GM18519 (cell line): ENCODE measurements at regions not wholly inside any gene's neighbourhood (a gene's known extent, or its start where the extent isn't known, plus 50 kb on each side); places are given as distances from the start of the nearest gene placed in this dataset.

Experiments
- ATAC-seq: cut with Tn5 transposase; IDR thresholded peaks from one replicate; pipeline ENCODE4 v1.9.1; 2021; ENCODE audit warnings: mild to moderate bottlenecking, moderate library complexity; ENCODE audit not compliant: unreplicated experiment, low FRiP score

DNA sequence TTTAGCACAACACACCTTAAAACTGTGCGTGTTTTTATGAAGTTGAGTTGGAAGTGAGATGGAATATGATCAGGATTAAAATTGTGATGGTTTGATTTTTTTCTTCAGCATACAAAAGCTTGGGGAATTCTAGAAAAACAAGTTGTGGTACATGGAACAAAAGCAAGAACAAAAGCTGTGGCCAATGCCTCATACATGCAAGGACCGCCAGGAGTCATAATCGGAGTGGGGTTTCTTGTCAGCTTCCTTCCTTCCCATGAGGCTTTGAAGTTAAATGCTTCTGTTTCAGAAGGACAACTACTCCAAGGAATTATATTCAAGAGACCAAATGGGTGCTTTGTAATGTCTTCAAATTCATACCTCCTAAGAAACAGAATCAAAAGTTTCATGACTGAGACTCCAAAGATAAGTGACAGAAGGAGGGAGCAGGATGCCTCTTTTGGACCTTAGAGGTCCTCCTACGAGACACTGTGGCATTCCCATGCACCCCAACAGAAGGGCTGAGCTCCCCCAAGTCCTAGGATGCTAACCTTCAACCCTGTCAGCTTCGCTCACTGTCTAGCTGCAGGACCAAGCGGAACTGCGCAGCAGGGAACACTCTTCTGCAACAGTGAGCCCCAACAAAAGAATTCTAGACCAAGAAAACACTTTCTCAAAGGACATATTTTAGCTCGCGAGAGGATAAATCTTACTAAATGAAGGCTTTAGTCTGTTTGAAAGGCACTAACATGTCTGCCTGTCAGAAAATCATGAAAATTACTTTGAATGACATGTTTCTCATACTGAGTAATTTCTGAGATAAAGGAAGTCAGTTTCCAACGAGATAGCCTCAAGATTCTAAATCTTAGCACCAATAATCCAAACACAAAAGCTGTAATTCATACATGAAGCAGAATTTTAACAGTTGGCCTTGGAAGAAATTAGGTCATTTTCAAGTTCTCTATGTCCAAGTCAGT lies 108.5 kb upstream of the NHSL1 start:
- no peak for ATAC-seq

DNA sequence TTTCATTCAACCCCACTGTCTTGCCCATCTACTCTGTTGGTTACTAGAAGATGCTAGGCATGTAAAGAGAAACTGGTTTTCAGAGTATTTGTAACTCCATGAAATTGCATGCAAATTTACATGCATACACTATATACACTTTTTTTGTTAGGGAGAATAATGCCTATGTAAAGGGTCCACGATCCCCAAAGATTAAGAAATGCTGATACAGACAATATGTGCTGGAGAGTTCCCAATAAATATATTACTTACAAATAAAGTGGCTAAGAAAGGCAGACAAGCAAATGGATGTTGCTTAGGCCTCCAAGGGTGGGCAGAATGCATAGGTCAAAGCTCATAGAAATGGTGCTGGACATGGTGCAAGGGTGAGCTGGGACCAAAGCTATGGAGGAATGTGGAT lies 109.6 kb upstream of the NHSL1 start:
- no peak for ATAC-seq

DNA sequence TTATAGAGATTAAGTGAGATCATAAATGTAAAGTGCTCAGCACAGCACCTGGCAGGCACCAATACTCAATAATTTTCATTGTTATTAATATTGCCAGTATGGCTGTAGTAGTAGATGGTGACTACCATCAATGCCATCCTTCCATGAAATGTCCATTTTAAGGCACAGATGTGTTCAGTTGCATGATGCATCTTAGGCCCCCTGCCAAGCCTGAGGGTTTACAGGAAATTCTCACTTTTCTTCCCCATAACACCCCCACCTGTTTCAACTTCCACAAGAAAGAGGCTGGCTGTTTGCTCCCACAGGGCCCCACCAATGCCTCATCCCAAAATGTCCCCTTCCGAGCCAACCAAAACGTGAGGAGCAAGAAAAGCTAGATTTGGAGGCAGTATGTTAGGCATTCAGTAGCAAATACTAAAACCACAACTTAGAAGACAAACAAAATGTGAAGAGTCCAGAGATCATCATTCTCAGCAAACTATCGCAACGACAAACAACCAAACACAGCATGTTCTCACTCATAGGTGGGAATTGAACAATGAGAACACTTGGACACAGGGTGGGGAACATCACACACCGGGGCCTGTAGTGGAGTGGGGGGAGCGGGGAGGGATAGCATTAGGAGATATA lies 110.6 kb upstream of the NHSL1 start:
- no peak for ATAC-seq

DNA sequence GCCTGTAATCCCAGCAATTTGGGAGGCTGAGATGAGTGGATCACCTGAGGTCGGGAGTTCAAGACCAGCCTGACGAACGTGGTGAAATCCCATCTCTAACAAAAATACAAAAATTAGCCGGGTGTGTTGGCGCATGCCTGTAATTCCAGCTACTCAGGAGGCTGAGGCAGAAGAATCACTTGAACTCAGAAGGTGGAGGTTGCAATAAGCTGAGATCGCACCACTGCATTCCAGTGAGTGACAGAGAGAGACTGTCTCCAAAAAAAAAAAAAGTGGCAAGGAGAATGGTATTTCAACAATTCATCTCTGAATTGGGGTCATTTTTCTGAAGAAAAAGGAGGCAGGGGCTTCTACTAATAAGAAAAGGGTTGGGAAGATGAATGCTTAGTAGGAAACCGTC lies 111.5 kb upstream of the NHSL1 start:
- no peak for ATAC-seq

DNA sequence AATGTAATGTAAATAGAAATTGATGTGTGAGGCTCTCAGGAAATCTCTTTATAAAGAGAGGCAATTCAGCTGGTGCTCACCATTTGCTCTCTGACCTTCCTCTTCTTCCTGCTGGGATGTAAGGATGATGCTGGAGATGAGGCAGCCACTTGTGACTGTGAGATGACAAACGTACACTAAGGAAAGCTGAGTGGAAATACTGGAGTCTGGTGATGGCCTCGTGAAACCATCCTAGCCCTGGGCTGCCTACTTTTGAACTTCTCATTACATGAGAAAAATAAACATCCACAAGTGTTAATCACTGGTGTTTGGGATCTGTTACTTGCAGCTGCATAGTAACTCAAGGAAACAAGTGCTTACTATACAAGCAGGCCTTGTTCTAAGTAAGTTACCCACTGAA lies 114.9 kb upstream of the NHSL1 start:
- ATAC-seq: no peak

DNA sequence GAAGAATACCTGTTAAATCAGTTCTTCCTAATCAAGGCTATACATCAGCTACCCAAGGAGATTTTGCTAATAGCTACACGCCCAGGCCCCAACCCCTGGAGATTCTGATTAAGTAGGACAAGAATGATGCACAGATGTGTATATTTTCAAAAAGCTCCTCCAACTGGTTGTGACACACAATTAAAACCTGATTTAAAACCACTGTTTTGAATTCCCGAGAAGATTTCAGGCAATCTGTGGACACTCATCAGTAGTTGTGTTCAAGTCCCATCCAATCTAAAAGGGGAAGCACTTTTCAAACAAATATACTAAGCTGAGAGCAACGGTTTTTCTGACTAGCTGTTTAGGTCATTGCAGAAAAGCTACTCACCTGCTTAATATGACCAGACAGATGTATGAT lies 118.9 kb upstream of the NHSL1 start:
- no peak for ATAC-seq

DNA sequence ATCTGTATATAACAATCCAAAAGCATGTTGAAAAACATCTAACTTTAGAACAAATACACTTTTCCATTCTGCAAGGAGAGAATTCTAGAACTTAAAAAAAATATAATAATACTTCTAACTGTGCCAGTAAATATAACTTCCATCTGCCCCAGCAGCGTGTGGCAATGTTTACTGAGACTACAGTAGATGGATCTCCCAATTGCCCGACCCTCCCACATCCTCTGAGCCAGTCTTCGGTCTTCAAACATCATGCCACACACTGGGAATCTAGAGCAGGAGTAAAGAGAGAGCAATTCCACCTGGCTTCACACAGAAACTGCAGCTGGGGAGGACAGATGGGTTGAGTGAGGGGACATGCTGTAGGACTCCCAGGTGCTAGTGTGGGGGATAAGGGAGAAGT lies 121.3 kb upstream of the NHSL1 start:
- ATAC-seq: no peak

DNA sequence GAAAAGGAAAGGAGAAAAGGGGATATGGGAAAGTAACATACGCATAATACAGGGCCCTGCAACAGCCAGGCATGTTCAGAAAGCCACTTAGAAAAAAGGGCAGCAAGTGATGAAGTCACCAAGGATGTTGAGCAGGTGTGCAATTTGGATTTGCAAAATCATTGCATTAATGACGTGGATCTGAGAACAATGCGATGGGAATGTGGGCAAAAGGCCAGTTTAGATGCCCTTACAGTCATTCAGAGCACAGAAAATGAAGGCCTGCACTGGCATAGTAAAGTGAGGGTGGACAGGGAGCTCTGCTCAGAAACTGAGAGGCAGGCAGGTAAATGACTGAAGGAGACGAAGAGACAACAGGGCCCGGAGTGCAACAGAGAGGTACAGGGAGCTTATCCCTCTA lies 123.7 kb upstream of the NHSL1 start:
- ATAC-seq: no peak

DNA sequence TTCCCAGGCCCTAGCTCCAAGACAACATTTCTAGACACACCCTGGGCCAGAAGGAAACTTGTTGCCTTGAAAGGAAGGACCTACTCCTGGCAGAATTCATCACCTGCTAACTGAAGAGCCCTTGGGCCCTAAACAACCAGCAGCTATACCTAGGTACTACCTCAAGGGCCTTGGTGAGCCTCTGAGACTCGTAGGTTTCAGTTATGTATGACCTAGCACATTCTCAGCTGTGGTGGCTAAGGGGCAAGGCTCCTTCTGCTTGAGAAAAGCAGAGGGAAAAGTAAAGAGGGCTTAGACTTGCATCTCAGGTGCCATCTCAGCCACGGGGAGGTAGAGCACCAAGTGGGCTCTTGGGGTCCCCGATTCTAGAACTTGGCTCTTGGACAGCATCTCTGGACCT lies 132.3 kb upstream of the NHSL1 start:
- no peak for ATAC-seq

DNA sequence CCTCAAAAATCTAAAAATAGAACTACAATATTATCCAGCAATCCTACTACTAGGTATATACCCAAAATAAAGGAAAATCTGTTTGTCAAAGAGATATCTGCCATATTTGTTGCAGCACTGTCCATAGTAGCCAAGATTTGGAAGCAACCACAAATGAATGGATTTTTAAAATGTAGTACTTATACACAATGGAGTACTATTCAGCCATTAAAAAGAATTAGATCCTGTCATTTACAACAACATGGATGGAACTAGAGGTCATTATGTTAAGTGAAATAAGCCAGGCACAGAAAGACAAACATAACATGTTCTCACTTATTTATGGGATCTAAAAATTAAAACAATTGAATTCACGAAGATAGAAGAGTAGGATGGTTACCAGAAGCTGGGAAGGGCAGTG lies 135.7 kb upstream of the CCDC28A start:
- ATAC-seq: no peak

DNA sequence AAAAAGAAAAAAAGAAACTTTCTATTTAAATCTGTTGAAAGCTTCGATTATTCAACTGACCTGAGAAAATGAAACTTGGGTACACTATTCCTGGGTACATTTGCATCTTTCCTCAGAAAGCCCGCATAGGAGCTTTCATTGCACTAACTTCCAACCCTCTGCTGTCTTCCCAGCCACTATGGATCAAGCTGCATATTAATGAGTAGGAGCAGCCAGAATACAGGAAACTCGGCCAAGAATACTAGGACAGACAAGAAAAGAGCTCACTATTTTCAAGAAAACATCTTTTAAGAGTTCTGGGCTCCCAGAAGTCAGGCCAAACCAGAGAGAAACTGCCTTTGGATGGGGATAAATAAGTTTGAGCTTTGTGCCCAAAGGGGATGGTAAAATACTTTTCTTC lies 135.0 kb upstream of the CCDC28A start:
- ATAC-seq: no peak

DNA sequence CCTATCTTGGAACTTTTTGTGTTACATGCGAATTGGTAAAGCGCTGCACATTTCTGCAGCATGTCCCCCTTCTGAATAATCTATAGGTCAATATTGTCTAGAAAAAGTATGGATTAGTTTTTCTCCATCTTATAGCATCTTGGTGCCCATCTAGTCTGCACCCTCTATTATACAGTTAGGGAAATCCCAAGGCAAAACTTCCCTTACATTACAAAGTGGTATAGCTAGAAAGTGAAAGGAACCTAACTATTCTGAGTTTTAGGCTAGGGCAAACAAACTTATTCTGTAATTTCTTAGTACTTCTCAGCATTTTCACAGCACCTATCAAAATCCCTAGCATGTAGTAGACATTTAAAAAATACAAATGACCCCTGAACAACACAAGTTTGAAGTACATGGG lies 133.5 kb upstream of the CCDC28A start:
- ATAC-seq: no peak

DNA sequence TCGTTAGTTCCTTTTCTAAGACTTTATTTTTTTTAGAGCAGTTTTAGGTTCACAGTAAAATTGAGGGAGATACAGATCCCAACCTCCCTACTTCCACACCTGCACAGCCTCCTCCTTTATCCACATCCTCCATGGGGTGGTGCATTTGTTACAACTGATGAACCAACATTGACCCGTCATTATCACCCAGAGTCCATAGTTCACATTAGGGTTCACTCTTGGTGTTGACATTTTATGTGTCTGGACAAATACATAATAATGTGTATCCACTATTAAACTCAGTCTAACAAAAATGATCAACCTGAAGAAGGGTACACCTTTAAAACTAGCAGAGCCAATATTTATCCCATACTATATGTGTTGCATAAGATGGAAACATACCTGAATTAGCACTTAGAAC lies 130.4 kb upstream of the CCDC28A start:
- no peak for ATAC-seq

DNA sequence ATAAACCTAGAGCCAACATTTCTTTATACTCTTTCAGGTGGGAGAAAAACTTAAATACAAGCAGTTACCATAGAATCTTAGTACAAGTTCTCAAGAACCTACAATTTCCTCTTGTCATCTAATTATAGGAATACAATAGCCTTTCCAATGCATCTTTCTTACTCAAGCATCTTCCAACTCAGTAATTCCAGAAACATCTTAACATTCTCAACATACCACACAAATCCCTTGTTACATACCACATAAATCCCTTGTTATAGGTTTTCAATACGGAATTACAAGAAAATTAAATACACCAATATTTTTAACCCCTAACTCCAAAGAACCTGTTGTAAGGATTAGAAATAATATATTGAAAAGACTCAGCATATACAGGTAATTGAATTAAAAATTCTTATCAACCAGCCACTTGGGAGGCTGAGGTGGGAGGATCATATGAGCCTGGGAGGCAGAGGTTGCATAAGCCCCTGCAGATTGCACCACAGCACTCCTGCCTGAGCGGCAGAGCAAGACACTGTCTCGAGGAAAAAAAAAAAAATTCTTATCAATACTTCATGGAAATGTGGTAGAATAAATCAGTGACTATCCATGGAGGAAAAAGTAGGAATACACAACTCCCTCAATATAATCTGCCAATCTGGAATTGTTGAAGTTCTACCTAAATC lies 127.5 kb upstream of the CCDC28A start:
- ATAC-seq: no peak

DNA sequence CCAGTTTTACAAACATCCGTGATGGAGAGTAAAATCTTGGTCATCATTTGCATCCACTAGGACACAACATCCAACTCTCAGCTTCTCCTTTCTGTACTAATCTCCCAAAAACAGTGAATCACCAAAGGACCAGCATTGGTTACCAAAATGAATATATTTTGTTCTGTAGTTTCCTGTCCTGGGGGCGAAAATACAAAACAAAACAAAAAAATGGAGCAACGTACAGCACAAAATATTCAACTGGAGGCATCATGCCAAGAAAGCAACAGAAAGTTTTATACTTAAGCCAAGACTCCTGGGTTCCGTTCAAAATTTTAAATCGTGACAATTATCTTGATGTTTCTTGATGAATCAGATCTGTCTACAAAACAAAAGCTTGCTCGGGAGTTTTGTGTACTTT lies 126.6 kb upstream of the CCDC28A start:
- ATAC-seq: no peak

DNA sequence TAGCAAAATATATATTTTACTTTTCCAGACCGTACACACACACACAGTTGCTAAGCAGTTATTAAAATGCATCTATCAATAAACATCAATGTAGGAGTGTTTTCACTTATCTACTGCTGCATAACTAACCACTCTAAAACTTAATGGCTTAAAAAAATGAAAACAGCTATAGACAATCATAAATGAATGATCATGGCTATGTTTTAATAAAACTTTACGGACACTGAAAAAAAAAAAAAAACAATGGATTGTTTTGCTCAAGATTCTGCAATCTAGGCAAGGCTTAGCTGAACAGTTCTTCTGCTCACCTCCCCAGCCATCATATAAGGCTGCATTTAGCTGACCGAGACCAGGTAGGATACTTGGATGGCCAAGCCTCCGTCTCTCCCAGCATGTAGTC lies 125.4 kb upstream of the CCDC28A start:
- no peak for ATAC-seq

DNA sequence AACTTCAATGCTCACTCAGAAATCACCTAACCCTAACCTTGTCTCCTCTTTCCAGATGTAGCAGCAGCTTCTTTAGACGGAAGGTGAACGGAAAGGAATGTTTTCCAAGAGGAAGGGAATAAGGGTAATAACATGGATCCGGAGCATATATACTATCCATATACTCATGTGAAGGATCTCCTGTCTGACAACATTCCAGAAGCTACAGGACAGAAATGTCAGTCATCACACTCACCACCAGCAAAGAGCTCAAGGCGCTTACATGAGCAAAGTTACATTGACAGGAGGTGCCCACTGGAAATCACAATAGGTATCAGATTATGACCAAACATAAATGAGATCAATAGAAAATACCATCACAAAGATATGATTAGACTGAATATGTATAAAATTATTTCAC lies 122.1 kb upstream of the CCDC28A start:
- ATAC-seq: no peak

DNA sequence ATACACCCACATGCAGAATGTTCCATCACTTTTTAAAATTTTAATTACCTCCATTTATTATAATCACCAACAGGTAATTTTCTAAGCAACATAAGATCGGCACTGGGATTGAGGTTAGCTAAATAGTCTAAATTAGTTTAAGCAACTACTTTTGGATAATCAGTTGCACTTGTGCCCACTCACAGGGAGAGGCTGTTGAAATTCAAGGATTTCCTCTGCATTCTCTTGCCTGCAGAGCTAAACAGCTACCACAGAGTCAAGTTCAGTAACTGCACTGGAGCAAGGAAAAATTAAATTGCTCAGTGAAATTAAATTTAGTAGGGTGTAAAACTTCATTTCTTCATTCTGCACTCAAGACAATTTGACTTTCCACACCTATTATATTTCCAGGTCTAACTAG lies 120.7 kb upstream of the CCDC28A start:
- ATAC-seq: no peak

DNA sequence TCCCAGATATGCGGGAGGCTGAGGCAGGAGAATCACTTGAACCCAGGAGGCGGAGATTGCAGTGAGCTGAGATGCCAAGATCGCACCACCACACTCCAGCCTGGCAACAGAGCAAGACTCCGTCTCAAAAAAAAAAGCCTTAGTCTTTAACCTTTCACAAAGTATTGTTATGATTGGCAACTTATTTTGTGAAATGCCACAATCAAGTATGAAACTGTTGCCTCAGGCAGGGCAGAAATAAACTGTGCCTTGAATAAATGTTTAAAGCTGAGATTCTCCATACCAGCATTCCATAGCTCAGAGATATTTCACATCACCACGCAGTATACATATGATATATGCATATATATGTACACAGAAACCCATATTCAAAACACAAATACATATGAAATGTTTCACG lies 120.1 kb upstream of the CCDC28A start:
- no peak for ATAC-seq

DNA sequence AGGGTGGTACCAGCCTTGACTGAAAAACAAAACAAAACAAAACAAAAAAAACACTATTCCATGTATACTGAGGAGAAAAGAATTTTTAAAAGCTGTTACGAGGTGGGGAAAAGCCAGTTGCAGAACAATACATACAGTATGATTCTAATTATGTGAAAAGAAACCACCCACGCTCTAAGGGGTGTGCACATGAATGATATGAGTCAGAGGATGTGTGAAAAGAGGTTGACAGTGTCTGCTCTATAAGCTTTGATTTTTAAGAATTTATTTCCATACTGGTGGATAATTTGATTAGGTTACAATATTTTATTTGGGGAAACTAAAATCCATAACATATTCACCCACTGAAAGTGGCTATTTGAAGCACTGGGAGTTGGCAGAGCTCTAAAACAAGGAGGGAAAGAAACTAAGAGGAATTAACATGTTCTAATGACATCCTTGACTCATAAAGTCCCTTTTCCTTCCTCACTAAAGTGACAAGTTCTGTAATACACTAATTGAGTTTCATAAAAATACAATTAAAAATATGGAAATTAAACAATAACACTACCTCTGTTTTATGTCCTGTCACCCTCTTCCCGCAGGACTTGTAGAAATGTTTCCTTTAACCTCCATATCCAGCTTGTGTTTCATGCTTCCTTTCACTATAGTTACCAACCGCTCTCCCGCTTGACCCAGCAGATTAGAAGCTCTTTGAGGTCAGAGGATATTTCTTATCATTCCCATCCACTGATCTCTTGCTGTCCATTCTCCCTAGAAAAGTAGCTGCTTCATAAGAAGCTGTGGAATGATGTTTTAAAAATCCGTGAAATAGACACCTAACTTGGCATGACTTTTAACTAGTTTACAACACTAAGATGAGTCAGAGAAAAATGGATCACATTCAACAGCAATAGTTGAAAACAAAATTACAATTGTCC lies 118.6 kb upstream of the CCDC28A start:
- ATAC-seq: peak; percentile 99

DNA sequence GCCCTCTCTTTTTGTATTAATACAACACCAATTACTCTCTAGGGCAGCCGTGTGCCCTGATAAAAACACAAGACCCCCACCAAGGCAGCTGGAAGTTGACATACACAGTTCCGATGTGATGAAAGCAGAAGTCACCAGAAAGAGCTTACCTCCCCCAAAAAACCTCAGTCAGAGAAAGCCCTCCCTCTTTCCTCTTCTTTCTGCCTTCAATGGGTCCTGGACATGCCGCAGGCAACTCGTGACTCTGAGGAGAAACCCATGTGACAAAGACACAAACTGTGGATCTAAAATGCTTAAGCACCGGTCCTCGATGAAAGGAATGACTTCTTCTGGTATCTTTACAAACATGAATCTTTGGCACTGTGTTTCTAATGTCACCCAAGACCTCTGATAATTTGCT lies 117.7 kb upstream of the CCDC28A start:
- no peak for ATAC-seq
